Ishikawa (cell line): ENCODE measurements at regions not wholly inside any gene's neighbourhood (a gene's known extent, or its start where the extent isn't known, plus 50 kb on each side); places are given as distances from the start of the nearest gene placed in this dataset.

Source experiments
- CEBPB ChIP-seq: IDR thresholded peaks from 2 replicates; pipeline ENCODE4 v1.6.1; 2012
- EGR1 ChIP-seq: IDR thresholded peaks from 2 replicates; pipeline ENCODE4 v1.6.1; 2012
- EP300 ChIP-seq: IDR thresholded peaks from 2 replicates; pipeline ENCODE4 v1.6.1; 2012; ENCODE audit warnings: borderline replicate concordance
- NFIC ChIP-seq: IDR thresholded peaks from 2 replicates; pipeline ENCODE4 v1.6.1; 2012
- RAD21 ChIP-seq: IDR thresholded peaks from 2 replicates; pipeline ENCODE4 v1.6.1; 2012; ENCODE audit warnings: low read depth
- TAF1 ChIP-seq: IDR thresholded peaks from 2 replicates; pipeline ENCODE4 v1.6.1; 2012; ENCODE audit warnings: low read depth, mild to moderate bottlenecking
- TCF12 ChIP-seq: IDR thresholded peaks from 2 replicates; pipeline ENCODE4 v1.6.1; 2012; ENCODE audit warnings: low read depth
- TEAD4 ChIP-seq: IDR thresholded peaks from 2 replicates; pipeline ENCODE4 v1.6.1; 2012
- YY1 ChIP-seq: IDR thresholded peaks from 2 replicates; pipeline ENCODE4 v1.6.1; 2012; ENCODE audit warnings: low read depth
- TF ChIP-seq, protein P1 (sequence below): IDR thresholded peaks from 2 replicates; pipeline ENCODE4 v1.6.1; 2012
- TF ChIP-seq, protein P2 (sequence below): IDR thresholded peaks from 2 replicates; pipeline ENCODE4 v1.6.1; 2012; ENCODE audit warnings: low read depth, mild to moderate bottlenecking

DNA sequence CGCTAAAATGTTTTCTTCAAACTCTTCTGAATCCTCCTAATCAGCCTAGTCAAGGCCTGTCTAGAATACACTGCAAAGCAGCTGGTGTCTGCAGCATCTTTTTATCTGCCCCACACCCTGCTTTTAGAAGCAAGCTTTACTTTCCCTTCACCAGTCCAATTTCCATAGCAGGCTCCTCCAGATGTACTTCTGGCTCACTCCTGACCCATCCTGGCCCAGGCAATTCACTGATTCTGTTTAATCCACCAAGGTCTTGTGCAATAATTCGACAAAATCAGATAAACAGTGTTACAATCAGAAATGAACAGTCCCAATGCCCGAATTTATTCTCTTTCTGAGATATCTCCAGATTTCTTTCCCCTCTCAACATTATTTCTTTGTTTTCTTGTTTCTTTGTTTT lies 415.2 kb upstream of the SGCG start:
- TF ChIP-seq EGR1 (no peak), TCF12 (no peak), TAF1 (no peak), CEBPB (no peak), YY1 (no peak), EP300 (no peak), TEAD4 (no peak), RAD21 (no peak), NFIC (no peak)
- TF ChIP-seq, protein P1, sequence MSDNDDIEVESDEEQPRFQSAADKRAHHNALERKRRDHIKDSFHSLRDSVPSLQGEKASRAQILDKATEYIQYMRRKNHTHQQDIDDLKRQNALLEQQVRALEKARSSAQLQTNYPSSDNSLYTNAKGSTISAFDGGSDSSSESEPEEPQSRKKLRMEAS = no peak
- TF ChIP-seq, protein P2, sequence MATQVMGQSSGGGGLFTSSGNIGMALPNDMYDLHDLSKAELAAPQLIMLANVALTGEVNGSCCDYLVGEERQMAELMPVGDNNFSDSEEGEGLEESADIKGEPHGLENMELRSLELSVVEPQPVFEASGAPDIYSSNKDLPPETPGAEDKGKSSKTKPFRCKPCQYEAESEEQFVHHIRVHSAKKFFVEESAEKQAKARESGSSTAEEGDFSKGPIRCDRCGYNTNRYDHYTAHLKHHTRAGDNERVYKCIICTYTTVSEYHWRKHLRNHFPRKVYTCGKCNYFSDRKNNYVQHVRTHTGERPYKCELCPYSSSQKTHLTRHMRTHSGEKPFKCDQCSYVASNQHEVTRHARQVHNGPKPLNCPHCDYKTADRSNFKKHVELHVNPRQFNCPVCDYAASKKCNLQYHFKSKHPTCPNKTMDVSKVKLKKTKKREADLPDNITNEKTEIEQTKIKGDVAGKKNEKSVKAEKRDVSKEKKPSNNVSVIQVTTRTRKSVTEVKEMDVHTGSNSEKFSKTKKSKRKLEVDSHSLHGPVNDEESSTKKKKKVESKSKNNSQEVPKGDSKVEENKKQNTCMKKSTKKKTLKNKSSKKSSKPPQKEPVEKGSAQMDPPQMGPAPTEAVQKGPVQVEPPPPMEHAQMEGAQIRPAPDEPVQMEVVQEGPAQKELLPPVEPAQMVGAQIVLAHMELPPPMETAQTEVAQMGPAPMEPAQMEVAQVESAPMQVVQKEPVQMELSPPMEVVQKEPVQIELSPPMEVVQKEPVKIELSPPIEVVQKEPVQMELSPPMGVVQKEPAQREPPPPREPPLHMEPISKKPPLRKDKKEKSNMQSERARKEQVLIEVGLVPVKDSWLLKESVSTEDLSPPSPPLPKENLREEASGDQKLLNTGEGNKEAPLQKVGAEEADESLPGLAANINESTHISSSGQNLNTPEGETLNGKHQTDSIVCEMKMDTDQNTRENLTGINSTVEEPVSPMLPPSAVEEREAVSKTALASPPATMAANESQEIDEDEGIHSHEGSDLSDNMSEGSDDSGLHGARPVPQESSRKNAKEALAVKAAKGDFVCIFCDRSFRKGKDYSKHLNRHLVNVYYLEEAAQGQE = no peak
